BLaER1 (cell line): ENCODE measurements at regions not wholly inside any gene's neighbourhood (a gene's known extent, or its start where the extent isn't known, plus 50 kb on each side); places are given as distances from the start of the nearest gene placed in this dataset.
"Not testable (repeated sequence)": the region's sequence is repeated elsewhere in the genome, so short reads cannot be mapped to it uniquely, and the experiment has no call there.

ENCODE experiments used
- H3K27ac ChIP-seq: shearing (Covaris generic); formaldehyde crosslinking; 2 replicates; pipeline ENCODE4 v1.8.1; 2022
- H3K27me3 ChIP-seq: shearing (Covaris generic); formaldehyde crosslinking; 2 replicates; pipeline ENCODE4 v1.8.1; 2022
- H3K36me3 ChIP-seq: shearing (Covaris generic); formaldehyde crosslinking; 2 replicates; pipeline ENCODE4 v1.8.1; 2022
- H3K4me1 ChIP-seq: shearing (Covaris generic); formaldehyde crosslinking; 2 replicates; pipeline ENCODE4 v1.8.1; 2022
- H3K4me2 ChIP-seq: shearing (Covaris generic); formaldehyde crosslinking; 2 replicates; pipeline ENCODE4 v1.8.1; 2022
- H3K4me3 ChIP-seq: shearing (Covaris generic); formaldehyde crosslinking; 2 replicates; pipeline ENCODE4 v1.8.1; 2022
- H3K9ac ChIP-seq: shearing (Covaris generic); formaldehyde crosslinking; 2 replicates; pipeline ENCODE4 v1.8.1; 2022
- H3K9me3 ChIP-seq: shearing (Covaris generic); formaldehyde crosslinking; 2 replicates; pipeline ENCODE4 v1.8.1; 2022
- H4K20me1 ChIP-seq: shearing (Covaris generic); formaldehyde crosslinking; 2 replicates; pipeline ENCODE4 v1.8.1; 2022
- Cebpa-rat ChIP-seq: shearing (Covaris generic); IDR thresholded peaks from 2 replicates; pipeline ENCODE4 v1.8.1; 2022

DNA sequence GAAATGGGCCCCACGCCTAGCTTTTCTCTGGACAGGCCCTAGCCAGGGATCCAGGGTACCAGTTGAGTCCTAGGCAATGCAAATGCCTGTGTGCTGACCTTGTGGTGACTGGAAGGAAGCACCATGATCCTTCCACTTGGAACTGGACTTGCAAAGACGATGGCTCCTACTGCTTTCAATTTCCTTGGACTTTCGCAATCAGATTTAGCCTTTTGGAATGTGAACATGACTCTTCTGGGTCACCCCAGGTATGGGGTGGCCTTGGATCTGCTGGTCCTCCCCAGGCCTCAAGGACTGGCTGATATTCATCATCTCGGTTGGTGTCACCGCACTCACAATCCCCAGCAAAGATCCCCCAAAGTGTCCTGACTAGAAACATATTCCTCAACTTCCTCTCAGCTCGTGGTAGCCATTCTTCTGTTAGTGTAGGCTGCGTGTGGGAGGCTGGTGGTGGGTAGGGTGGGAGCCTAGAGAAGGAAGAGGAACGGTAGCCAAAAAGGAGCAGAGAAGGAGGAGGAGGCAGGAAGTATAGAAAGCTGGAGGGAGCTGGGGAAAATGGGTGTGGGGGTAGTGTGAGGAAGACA, 130.5 kb downstream of the PPIAL4G start:
- TF ChIP-seq Cebpa-rat = no peak
- Histone ChIP-seq H3K27ac (no peak overlapping the region), H3K9ac (no peak overlapping the region), H3K9me3 (no peaks in the 10 kb centered on the region), H3K4me2 (peak overlapping the region; percentile 3; the same call in 1 of the 2 replicates), H3K36me3 (no peaks in the 10 kb centered on the region), H4K20me1 (no peaks in the 10 kb centered on the region), H3K4me3 (no peak overlapping the region), H3K27me3 (no peaks in the 10 kb centered on the region), H3K4me1 (0 out of 2 replicates have a peak, but pooled peaks cover 9% of the 10 kb centered on the region)

DNA sequence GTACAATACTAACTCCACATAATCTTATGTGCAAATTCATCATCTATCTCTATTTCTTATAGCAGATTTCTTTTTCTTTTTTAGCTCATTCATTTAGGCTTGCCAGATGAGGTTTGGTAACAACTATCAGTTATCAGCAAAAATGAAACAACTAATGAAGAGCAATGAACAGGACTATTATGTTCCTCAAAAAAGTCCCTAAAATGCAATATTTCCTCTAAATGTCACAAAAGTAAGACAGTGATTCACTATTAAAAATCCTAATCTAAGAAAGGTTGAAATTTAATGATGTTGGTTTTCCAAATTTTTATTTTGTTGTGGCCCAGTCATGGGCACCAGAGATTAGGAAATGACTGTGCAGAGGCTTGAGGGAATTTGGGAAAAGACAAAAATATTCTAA, 135.3 kb downstream of the PPIAL4G start:
- no peaks in the 10 kb centered on the region for H3K36me3 ChIP-seq
- H3K27me3 ChIP-seq = no peaks in the 10 kb centered on the region
- H3K4me1 ChIP-seq = no peaks in the 10 kb centered on the region
- no peaks in the 10 kb centered on the region for H3K9me3 ChIP-seq
- no peak overlapping the region for H3K27ac ChIP-seq
- no peak overlapping the region for H3K9ac ChIP-seq
- no peaks in the 10 kb centered on the region for H4K20me1 ChIP-seq
- no peak overlapping the region for H3K4me3 ChIP-seq
- no peak overlapping the region for H3K4me2 ChIP-seq
- no peak for TF ChIP-seq Cebpa-rat

DNA sequence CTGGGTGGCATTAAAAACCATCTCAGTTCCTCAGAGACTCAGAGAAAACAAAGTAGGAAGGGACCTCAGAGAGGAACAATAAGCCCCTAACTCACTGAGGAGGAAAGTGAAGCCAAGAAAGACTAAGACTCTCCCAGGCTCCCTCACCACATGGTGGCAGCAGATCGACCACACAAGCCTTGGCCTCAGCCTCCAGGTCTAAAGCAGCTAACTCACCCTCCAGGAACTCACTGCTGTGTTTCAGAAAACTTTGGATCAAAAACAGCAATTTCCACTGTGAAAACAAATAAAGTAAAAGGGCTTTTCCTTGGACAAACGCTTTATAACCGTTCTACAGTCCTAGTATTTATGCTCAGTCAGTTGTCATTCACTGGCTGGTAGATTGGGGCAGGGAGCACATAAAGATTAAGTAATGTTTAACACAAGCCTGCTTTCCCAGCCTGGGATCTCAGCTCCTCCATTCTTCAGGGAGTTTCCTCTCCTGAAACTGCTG, 137.4 kb downstream of the PPIAL4G start:
- not testable (repeated sequence) for H3K36me3 ChIP-seq, H4K20me1 ChIP-seq, H3K27me3 ChIP-seq, H3K9me3 ChIP-seq, H3K4me1 ChIP-seq, H3K4me3 ChIP-seq, H3K4me2 ChIP-seq, H3K9ac ChIP-seq, H3K27ac ChIP-seq

DNA sequence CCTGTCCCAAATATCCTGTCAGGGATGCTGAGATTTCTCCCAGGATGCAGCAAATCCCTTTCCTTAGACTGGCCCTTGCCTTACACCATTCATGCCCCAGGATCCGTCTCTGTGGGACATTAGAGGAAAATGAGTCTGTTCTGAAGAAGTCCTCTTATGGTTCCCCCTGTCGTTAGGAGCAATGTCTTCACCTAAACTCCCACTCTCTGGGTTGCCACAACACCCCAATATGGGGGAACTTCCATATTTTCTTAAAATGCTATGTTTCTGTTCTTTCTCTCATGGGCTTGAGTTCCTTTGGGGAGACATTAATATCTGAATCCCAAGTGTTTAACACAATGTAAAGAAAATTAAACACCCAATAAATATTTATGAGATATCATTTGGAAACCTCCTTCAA, 138.5 kb downstream of the PPIAL4G start:
- not testable (repeated sequence) for H4K20me1 ChIP-seq, H3K4me3 ChIP-seq, H3K27ac ChIP-seq, H3K4me1 ChIP-seq, H3K36me3 ChIP-seq, H3K9me3 ChIP-seq, H3K4me2 ChIP-seq, H3K27me3 ChIP-seq, H3K9ac ChIP-seq

DNA sequence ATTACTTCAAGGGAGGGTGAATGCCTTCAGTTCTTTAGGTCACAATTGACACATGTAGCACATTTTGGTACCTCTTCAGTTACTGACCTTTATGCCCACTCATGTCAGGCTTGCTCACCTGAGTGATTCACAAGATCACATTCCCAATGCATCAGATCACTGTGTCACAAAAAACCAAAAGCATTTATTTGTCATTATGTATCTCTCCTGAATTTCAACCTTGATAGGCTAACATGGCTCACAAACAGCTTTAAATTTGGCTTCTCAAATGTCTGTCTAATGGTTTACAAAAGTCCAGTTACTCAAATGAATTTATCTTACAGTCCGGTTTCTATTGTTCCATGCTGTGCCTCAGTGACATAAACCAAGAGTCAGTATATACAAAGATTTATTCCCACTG, 141.4 kb downstream of the PPIAL4G start:
- H3K27ac ChIP-seq, H3K9ac ChIP-seq, H3K4me2 ChIP-seq, H3K4me1 ChIP-seq, H3K27me3 ChIP-seq, H4K20me1 ChIP-seq, H3K36me3 ChIP-seq, H3K4me3 ChIP-seq, H3K9me3 ChIP-seq: not testable (repeated sequence)

DNA sequence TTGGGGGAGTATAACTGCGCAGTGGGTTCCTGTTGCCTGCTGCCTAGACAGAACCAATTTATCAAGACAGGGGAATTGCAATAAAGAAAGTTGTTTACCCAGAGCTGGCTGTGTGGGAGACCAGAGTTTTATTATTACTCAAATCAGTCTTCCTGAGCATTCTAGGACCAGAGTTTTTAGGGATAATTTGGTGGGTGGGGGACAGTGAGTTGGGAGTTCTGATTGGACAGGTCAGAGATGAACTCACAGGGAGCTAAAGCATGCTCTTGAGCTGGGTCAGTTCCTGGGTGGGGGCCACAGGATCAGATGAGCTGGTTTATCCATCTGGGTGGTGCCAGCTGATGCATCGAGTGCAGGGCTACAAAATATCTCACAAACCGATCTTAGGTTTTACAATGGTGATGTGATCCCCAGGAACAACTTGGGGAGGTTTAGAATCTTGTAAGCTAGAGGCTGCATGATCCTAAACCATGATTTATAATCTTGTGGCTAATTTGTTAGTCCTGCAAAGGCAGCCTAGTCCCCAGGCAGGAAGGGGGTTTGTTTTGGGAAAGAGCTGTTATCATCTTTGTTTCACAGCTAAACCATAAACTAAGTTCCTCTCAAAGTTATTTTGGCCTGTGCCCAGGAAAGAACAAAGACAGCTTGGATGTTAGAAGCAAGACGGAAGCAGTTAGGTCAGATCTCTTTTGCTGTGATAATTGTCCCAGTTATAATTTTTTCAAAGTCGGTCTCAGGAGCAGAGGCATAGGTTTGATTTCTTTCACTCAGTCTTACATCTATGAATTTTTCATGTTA, 146.8 kb downstream of the PPIAL4G start:
- not testable (repeated sequence) for H3K36me3 ChIP-seq, H4K20me1 ChIP-seq, H3K4me3 ChIP-seq, H3K27me3 ChIP-seq
- H3K4me2 ChIP-seq = peak overlapping the region; percentile 89
- H3K9me3 ChIP-seq = peaks cover 13% of the 10 kb centered on the region
- H3K4me1 ChIP-seq = peaks cover 32% of the 10 kb centered on the region
- H3K27ac ChIP-seq = peak overlapping the region; percentile 90
- H3K9ac ChIP-seq = peak overlapping the region; percentile 51; the same call in 1 of the 2 replicates

DNA sequence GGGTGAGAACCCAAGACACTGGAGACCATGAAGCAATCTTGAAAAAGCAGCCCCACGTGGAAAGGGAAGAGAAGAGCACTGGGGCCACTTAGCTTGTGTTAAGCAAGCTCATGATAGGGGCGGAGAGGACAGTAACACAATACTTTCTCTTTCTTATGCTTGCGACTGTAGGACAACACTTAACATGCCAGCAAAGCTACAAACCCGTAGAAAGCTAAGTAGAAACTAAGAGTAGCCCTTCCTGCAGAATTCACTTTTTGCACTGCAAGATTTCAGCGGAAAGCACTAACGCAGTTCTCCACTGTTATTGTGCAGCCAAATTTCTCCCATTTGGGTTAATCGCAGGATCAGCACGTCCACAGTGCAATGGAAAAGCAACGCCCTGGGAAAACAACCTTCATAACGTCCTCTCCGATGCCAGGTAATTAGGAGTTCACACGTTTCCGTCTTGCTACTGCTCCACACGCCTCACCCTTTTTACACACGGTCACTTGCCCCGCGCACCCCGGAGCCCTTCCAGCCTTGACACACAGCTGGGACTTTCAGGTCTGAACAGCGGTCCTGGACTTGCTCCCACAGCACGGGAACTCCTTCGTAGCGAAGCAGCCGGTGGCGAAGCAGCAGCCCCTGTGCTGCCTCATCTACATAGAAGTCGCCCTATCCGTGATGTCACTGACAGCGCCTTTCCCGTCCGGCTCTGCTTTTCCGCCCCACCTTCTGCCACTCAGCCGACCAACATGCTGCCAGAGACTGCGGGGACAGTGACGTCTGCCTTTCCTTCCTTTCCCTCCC, 148.6 kb downstream of the PPIAL4G start:
- Histone ChIP-seq H3K27me3 (no peaks in the 10 kb centered on the region), H3K4me1 (peaks cover 32% of the 10 kb centered on the region), H3K9ac (peak overlapping the region; percentile 88), H3K9me3 (peaks cover 17% of the 10 kb centered on the region), H3K4me3 (peak overlapping the region; percentile 76), H3K27ac (peak overlapping the region; percentile 90), H3K4me2 (peak overlapping the region; percentile 89), H3K36me3 (no peaks in the 10 kb centered on the region), H4K20me1 (no peaks in the 10 kb centered on the region)
- 0 out of 2 replicates have a peak, but pooled peaks have one; percentile 61 for TF ChIP-seq Cebpa-rat

DNA sequence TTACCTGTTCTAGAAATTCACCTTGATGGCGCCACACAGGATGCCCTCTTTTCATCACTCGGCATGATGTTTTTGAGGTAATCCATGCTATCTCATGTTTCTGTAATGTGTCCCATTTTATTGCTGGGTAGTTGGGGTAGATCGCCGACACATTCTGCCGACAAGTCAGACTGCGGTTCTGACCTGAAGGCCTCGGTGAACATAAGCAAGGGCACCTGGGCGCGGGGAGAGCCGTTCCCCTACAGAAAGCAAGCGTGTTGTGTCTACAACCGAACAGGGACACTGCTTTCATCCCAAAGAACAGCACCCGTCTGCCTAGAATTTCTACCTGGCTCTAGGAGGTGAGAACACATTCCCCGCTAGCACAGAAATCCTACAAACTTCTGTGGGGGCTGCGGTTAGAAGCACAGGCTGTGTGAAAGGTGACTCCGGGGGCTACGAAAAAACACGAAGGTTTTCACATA, 149.2 kb downstream of the PPIAL4G start:
- H3K4me3 ChIP-seq = peak overlapping the region; percentile 76
- H3K36me3 ChIP-seq = no peaks in the 10 kb centered on the region
- no peak for TF ChIP-seq Cebpa-rat
- H3K27me3 ChIP-seq = no peaks in the 10 kb centered on the region
- peak overlapping the region; percentile 88 for H3K9ac ChIP-seq
- peaks cover 24% of the 10 kb centered on the region for H3K9me3 ChIP-seq
- H3K27ac ChIP-seq = peak overlapping the region; percentile 90
- peak overlapping the region; percentile 89 for H3K4me2 ChIP-seq
- H4K20me1 ChIP-seq = no peaks in the 10 kb centered on the region
- H3K4me1 ChIP-seq = peaks cover 32% of the 10 kb centered on the region

DNA sequence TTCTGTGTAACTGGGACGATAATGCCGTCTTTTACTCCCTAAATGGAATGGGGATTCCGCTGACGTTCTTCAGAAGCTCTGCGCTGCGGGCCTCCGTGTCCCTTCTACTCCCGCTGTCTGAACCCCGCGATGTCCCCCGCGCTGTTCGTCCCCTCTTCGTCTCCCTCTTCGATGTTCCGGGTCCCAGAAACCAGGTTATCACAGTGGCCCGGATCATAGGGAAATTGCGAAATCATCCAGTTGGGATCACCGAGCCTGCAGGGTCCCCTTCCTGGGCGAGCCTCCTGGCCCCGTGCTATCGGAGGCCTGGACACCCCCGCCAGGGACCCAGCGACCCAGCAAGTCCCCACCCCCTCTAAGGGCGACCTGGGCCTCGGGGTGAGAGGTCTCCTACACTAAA, 154.2 kb downstream of the PPIAL4G start:
- H3K9me3 ChIP-seq = peaks cover 39% of the 10 kb centered on the region
- TF ChIP-seq Cebpa-rat = peak; percentile 49; the same call in 1 of the 2 replicates
- H3K36me3 ChIP-seq = no peaks in the 10 kb centered on the region
- no peaks in the 10 kb centered on the region for H4K20me1 ChIP-seq
- no peaks in the 10 kb centered on the region for H3K27me3 ChIP-seq
- peaks cover 6% of the 10 kb centered on the region for H3K4me1 ChIP-seq
- no peak overlapping the region for H3K9ac ChIP-seq
- H3K27ac ChIP-seq = no peak overlapping the region
- no peak overlapping the region for H3K4me3 ChIP-seq
- H3K4me2 ChIP-seq = no peak overlapping the region

DNA sequence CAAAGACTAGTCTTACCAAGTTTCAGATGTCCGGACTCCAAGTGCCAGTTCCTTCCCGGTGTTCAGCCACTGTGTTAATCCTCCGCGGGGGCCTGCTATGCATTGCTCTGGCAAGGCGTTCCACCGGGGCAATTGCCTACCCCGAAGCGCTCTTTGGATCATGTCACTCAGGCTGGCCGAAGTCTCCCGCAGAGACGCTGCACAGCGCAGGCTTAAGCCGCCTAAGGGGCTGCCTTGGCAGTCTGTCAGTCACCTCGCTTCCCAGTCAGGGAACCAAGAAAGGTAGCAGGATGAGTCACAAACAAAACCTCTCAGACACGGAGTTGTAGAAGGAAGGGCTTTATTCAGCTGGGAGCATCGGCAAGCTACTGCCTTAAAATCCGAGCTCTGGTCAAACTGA, 158.1 kb downstream of the PPIAL4G start:
- not testable (repeated sequence) for H3K9ac ChIP-seq, H3K36me3 ChIP-seq, H3K27ac ChIP-seq, H3K4me1 ChIP-seq, H3K4me3 ChIP-seq, H4K20me1 ChIP-seq, H3K4me2 ChIP-seq, H3K27me3 ChIP-seq
- H3K9me3 ChIP-seq = peaks cover 24% of the 10 kb centered on the region

DNA sequence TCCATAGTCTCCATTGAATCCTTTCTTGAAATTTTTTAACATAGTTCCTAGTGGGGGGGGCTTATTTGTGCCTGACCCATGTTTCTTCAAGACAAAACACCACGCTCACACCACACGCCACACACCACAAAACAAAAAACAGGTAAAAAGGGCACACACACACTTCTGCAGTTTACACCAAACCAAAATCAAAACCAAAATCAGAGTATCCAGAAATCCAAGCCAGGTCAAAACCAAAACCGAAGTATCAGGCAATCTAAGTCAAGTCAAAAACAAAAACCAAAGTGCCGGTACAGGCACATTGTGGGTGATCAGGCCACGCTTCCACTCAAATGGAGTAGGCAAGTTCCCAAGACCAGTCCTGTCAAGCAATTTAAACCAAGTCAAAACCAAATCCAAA, 158.6 kb downstream of the PPIAL4G start:
- not testable (repeated sequence) for H3K27me3 ChIP-seq, H3K36me3 ChIP-seq, H4K20me1 ChIP-seq, H3K4me3 ChIP-seq, H3K4me1 ChIP-seq, H3K27ac ChIP-seq, H3K9ac ChIP-seq, H3K4me2 ChIP-seq
- peaks cover 21% of the 10 kb centered on the region for H3K9me3 ChIP-seq

DNA sequence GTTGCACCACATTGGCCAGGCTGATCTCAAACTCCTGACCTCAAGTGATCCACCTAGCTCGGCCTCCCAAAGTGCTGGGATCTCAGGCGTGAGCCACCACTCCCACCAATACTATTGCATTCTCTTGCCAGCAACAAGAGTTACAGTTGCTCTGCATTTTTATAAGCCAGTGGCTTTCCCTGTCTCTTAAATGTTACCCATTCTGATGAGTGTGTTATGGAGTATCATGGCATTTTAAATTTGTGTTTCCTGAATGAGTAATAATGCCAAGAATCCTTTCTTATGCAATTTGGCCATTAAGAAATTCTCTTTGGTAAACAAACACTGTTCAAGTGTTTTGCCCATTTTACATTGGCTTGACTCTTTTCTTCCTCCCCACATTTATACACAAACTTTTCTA, 163.0 kb downstream of the PPIAL4G start:
- not testable (repeated sequence) for H3K27me3 ChIP-seq, H3K36me3 ChIP-seq, H3K4me2 ChIP-seq, H3K27ac ChIP-seq, H3K9me3 ChIP-seq, H4K20me1 ChIP-seq, H3K9ac ChIP-seq, H3K4me3 ChIP-seq
- H3K4me1 ChIP-seq = peaks cover 15% of the 10 kb centered on the region
